ENCODE measurements at regions not wholly inside any gene's neighbourhood (a gene's known extent, or its start where the extent isn't known, plus 50 kb on each side); places are given as distances from the start of the nearest gene placed in this dataset.

GRCh38 chrX:39802908-39803307 lies 294.9 kb downstream of the BCOR start:
- TF ChIP-seq CTCF (IDR thresholded peaks at IDR 0.05) (no peak), POLR2A (IDR thresholded peaks at IDR 0.05) (no peak)

Data from thyroid gland (tissue), 4 donors.